Activated naive CD4-positive, alpha-beta T cell treated with anti-CD3 and anti-CD28 coated beads, Interleukin-2, amount 50 U/mL, for 72 hours (primary cell): ENCODE measurements at regions not wholly inside any gene's neighbourhood (a gene's known extent, or its start where the extent isn't known, plus 50 kb on each side); places are given as distances from the start of the nearest gene placed in this dataset.

Experiments
- ATAC-seq, 2 donors: fragments of 150-1000 bp; cut with Tn5 transposase; 2 replicates each; pipeline ENCODE4 v1.10.0; 2021; ENCODE audit warnings: mild to moderate bottlenecking in 2 of 2, moderate library complexity in 2 of 2
- DNase-seq, 2 donors: peaks; one replicate each; pipeline ENCODE4 v3.0.0; 2021 to 2022; ENCODE audit warnings: low spot score in 2 of 2
- H3K27ac Mint-ChIP-seq, 2 donors: one replicate each; pipeline ENCODE4 v1.8.0; 2022; ENCODE audit warnings: mild to moderate bottlenecking in 2 of 2, mixed read lengths in 2 of 2
- H3K36me3 Mint-ChIP-seq, 2 donors: one replicate each; pipeline ENCODE4 v1.8.0; 2022; ENCODE audit warnings: mixed read lengths in 2 of 2
- H3K9me3 Mint-ChIP-seq, 2 donors: one replicate each; pipeline ENCODE4 v1.8.0; 2022; ENCODE audit warnings: mixed read lengths in 2 of 2

DNA sequence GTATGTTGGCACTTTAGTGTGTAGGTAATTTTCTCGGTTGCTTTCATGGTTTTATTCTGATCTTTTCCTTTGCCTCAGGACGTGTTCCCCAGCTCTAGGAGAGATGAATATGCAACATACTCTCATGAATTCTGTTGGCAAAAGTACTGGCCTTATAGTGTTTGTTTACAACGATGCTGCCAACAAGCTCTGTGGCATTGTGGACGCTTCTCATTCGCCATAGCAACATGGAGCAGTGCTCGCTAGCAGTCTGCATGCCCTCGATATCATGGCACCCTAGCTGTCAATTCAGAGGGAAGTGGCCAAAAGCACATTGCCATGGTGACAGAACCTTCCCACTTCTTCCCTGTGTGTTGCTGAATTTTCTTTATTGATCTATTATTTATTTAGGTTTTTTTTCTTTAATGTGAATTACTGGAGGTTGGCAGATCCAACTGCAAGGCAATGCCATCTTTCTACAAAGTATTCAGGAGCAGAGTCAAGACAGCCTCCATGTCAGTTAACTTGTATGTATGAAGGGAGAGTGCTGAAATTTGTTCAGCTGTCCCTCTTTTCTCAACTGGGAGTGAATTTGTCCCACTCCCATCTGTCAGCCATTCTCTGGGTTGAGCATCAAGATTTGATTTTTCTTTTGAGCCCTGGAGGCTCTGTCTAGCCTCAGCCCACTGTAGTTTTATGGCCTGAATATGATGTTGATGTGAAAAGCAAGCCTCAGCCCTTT is 224.9 kb upstream of the VCX3A start:
- ATAC-seq (no peak), DNase-seq (no peak)
- H3K27ac Mint-ChIP-seq = no peak overlapping the region
- H3K9me3 Mint-ChIP-seq = peaks cover 0 to 9% of the 10 kb centered on the region in 2 donors
- no peaks in the 10 kb centered on the region for H3K36me3 Mint-ChIP-seq

DNA sequence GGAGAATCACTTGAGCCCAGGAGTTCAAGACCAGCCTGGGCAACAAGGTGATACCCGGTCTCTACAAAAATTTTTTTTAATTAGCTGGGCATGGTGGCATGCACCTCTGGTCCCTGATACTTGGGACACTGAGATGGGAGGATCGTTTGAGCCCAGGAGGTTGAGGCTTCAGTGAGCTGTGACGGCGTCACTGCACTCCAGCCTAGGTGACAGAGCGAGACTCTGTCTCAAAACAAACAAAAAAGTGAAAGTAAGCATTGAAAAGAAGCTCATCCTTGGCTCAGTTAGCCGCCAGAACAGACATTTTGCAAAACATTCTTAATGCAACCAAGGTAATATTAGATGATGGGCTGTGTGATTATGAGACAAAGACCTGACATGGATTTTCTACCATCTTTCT is 223.3 kb upstream of the VCX3A start:
- DNase-seq = no peak
- ATAC-seq = no peak
- Mint-ChIP-seq H3K27ac (no peak overlapping the region), H3K36me3 (no peaks in the 10 kb centered on the region), H3K9me3 (peaks cover 0 to 9% of the 10 kb centered on the region in 2 donors)

- no peak for DNase-seq
- ATAC-seq = no peak
- Mint-ChIP-seq H3K27ac (no peak overlapping the region), H3K9me3 (peaks cover 0 to 9% of the 10 kb centered on the region in 2 donors), H3K36me3 (no peaks in the 10 kb centered on the region)
Measured at GRCh38 chrX:6757631-6758030, 222.7 kb upstream of the VCX3A start.

- no peak for ATAC-seq
- no peaks in the 10 kb centered on the region for H3K36me3 Mint-ChIP-seq
- DNase-seq = no peak
- no peaks in the 10 kb centered on the region for H3K9me3 Mint-ChIP-seq
- H3K27ac Mint-ChIP-seq = no peak overlapping the region
Measured at GRCh38 chrX:6748595-6748994, 213.7 kb upstream of the VCX3A start.

GRCh38 chrX:6738518-6739470 is 203.9 kb upstream of the VCX3A start:
- Mint-ChIP-seq H3K27ac (peak overlapping the region in 1 of 2 donors; percentile 63), H3K9me3 (peaks cover 0 to 10% of the 10 kb centered on the region in 2 donors), H3K36me3 (no peaks in the 10 kb centered on the region)
- ATAC-seq (peak; percentile 67 to 90), DNase-seq (no peak)

DNA sequence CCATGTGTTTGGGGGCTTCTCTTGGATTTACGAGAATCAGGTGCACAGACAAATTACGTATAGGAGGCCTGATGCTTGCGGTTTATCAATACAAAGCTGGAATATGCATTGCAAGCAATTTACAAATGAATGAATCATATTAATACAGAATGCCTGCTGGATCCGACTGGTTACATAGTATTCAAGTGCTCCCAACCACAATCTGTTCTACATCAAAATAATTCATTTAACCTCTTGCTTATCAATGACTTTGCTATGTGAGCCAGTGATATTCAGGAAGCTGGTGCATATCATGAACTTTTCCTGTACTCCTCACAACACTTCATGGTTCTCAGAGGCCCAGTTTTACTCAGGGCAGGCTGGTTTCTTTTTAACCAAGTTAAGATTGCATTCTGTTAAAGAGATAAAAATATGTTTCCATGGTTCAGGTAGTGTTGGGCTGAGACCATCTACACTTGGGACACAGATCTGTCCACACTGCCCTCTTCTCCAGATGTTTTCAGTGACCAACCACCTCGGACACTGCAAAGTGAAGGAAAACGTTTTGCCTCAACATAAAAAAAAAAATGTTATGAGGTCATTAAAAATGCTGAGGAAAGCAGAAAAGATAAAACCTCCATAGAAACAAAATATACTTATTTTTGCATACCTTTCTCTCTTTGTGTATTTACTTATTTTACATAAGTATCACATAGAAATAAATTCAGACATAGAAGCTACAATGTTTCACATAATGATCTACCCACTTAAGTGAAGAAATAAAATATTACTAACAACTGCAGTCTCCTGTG is 200.1 kb upstream of the VCX3A start:
- ATAC-seq (no peak), DNase-seq (no peak)
- Mint-ChIP-seq H3K36me3 (no peaks in the 10 kb centered on the region), H3K9me3 (peaks cover 0 to 10% of the 10 kb centered on the region in 2 donors), H3K27ac (no peak overlapping the region)

GRCh38 chrX:6732101-6732500 is 197.2 kb upstream of the VCX3A start:
- no peak for DNase-seq
- ATAC-seq = no peak
- Mint-ChIP-seq H3K36me3 (no peaks in the 10 kb centered on the region), H3K9me3 (peaks cover 0 to 12% of the 10 kb centered on the region in 2 donors), H3K27ac (no peak overlapping the region)

GRCh38 chrX:6729626-6730025 is 194.7 kb upstream of the VCX3A start:
- H3K9me3 Mint-ChIP-seq = peaks cover 0 to 4% of the 10 kb centered on the region in 2 donors
- ATAC-seq = no peak
- DNase-seq = no peak

GRCh38 chrX:6718766-6719165 is 183.8 kb upstream of the VCX3A start:
- Mint-ChIP-seq H3K27ac (no peak overlapping the region), H3K9me3 (no peaks in the 10 kb centered on the region), H3K36me3 (no peaks in the 10 kb centered on the region)
- ATAC-seq (no peak), DNase-seq (no peak)

More at GRCh38 chrX:6729626-6730025, 194.7 kb upstream of the VCX3A start:
- Mint-ChIP-seq H3K27ac (no peak overlapping the region), H3K36me3 (no peaks in the 10 kb centered on the region)

DNA sequence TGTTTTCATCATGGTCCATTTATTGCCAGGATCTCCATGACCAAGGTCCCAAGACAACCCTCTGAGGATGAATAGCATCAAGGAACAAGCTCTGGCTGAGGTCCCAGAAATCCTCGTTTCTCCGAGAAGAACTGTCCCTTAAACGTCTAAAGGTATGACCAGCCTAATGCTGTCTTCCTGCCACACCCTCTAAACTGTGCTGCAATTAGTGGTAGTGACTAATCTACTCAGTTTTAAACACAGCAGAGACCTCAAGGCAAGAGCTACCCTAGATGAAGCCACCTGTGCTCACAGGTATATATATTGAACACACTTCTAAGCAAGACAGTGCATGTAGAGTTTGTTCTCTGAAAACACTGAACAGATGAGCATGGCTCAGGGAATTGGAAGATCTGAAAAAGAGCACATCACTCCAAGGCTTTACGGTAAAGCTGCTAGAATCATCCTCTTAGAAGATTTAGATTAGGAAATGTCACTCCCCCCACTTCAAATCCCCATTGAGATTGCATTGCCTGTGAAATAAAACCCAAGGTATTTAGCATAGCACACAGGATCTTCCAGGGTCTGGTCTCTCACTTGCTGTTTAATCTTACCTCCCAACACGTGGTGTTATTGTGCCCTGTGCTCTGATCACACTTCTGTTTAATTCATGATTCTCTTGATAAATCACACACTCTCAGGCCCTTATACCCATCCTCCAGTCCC is 173.9 kb upstream of the VCX3A start:
- ATAC-seq (no peak), DNase-seq (no peak)
- no peak overlapping the region for H3K27ac Mint-ChIP-seq
- no peaks in the 10 kb centered on the region for H3K9me3 Mint-ChIP-seq
- H3K36me3 Mint-ChIP-seq = no peaks in the 10 kb centered on the region

DNA sequence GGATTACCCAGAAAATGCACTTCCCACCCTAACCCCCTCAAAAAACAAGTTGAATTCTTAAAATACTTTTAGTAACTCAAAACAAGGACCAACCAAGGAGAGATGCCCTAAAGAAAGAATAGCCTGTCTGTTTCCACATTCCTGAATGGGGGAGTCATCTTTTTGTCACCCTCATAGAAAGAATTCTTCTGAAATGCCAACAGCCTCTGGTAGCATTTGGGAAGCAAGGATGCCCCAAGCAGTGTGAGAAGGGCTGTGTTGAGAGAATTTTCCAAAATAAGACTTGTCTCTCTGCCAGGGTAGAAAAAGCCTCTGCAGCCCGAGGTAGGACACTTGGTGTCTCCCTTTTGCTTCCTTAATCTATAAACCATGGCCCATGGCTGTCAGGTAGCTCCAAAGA is 173.1 kb upstream of the VCX3A start:
- Mint-ChIP-seq H3K9me3 (no peaks in the 10 kb centered on the region), H3K36me3 (no peaks in the 10 kb centered on the region), H3K27ac (no peak overlapping the region)
- ATAC-seq = no peak
- no peak for DNase-seq

DNA sequence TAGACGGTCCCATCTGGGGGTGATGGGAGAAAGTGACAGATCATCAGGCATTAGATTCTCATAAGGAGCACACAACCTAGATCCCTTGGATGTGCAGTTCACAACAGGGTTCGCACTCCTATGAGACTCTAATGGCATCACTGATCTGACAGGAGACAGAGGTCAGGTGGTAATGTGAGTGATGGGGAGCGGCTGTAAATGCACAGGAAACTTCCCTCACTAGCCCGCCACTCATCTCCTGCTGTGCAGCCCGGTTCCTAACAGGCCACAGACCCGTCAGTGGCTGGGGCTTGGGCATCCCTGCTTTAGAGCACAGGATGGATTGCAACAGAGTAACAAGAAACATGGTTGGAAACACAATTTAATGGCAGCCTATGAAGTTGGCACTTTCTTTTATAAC is 172.6 kb upstream of the VCX3A start:
- no peak for DNase-seq
- no peak overlapping the region for H3K27ac Mint-ChIP-seq
- no peaks in the 10 kb centered on the region for H3K9me3 Mint-ChIP-seq
- ATAC-seq = no peak
- no peaks in the 10 kb centered on the region for H3K36me3 Mint-ChIP-seq

- Mint-ChIP-seq H3K36me3 (no peaks in the 10 kb centered on the region), H3K9me3 (no peaks in the 10 kb centered on the region), H3K27ac (no peak overlapping the region)
- DNase-seq = no peak
- no peak for ATAC-seq
Measured at GRCh38 chrX:6701085-6701484, 166.2 kb upstream of the VCX3A start.

- H3K27ac Mint-ChIP-seq = no peak overlapping the region
- DNase-seq (no peak), ATAC-seq (no peak)
- H3K36me3 Mint-ChIP-seq = no peaks in the 10 kb centered on the region
- no peaks in the 10 kb centered on the region for H3K9me3 Mint-ChIP-seq
Measured at GRCh38 chrX:6695717-6696116, 160.8 kb upstream of the VCX3A start.

GRCh38 chrX:6694977-6695376 is 160.1 kb upstream of the VCX3A start:
- Mint-ChIP-seq H3K36me3 (no peaks in the 10 kb centered on the region), H3K27ac (no peak overlapping the region), H3K9me3 (no peaks in the 10 kb centered on the region)
- no peak for DNase-seq
- no peak for ATAC-seq

DNA sequence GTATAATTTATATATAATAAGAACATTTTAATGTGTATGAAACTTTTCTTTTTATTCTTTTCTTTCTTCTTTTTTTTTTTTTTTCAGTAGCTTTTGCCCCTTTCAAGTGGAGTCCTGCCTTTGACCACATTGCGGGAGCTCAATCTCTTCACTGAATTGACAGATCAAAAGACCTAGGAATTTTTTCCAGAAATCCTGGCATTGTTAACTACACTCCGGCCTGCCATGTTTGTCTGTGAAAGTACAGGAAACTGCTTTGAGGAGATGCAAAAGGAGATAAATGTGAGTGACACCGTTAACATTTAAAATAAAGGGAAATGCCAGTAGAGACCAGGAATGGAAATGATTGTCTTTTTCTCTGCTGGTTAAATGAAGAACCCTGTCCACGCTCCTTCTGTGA is 159.3 kb upstream of the VCX3A start:
- H3K36me3 Mint-ChIP-seq = no peaks in the 10 kb centered on the region
- ATAC-seq = no peak
- no peak for DNase-seq
- H3K9me3 Mint-ChIP-seq = no peaks in the 10 kb centered on the region
- H3K27ac Mint-ChIP-seq = no peak overlapping the region
